HG03354 (cell line): ENCODE measurements at regions not wholly inside any gene's neighbourhood (a gene's known extent, or its start where the extent isn't known, plus 50 kb on each side); places are given as distances from the start of the nearest gene placed in this dataset.

Source experiments
- ATAC-seq: cut with Tn5 transposase; IDR thresholded peaks from one replicate; pipeline ENCODE4 v1.9.1; 2021; ENCODE audit warnings: mild to moderate bottlenecking; ENCODE audit not compliant: unreplicated experiment, poor library complexity, severe bottlenecking

GRCh38 chr10:8962249-8962648 lies 907.8 kb downstream of the GATA3 start:
- ATAC-seq, result no peak

DNA sequence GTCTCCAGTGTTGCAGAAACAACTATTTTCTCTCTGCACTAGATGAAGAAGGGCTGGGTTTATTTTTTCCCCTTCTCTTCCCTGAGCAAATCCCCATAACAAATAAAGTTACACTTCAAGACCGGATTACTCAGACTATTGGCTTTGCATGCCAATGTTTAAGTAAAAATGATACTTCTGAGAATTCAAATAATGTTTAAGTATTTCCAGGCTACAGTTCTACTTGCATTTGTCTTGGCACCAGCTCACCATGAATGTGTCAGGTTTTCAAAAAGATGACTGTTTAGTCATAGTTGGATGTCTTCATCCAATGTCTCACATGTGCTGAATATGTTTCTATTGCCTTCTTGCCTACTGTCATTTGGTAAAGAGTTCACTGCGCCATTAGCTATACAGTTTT lies 912.6 kb downstream of the GATA3 start:
- no peak for ATAC-seq

DNA sequence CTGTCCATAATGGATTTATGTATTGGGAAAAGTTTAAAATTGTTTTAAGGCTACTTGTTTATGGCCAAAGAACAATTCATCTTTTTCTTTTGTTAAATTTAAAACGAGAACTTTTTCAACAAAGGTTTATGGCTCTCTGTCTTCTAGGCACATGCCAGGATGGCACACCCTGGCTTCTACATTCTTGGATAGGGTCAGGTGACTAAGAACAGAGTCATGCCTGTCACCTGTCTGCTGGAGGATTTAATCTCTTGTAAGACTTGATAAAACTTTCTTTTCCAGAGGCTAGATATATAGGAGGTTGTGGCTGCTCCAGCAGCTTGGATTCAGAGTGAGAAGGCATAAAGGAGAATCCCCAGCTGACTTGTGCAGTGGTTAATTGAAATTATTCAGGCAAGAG lies 915.4 kb downstream of the GATA3 start:
- ATAC-seq, result no peak

DNA sequence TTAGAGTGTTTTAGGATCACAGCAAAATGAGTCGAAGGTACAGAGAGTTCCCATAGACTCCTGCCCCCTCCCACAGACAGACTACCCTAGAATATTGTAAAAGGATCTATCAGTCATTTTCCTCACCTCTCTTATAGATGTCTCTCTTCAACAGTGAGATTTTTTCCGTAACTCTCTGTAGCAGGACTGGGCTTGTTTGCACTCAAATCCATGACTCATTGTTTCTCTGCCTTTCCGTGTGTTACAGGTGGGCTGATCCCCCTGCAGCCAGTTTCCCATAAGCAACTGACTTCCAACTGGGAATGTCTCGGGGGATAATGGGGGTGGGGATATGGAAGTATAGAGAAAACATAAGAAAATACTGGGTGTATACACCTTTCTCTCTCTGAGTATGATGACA lies 921.0 kb downstream of the GATA3 start:
- ATAC-seq, result no peak

DNA sequence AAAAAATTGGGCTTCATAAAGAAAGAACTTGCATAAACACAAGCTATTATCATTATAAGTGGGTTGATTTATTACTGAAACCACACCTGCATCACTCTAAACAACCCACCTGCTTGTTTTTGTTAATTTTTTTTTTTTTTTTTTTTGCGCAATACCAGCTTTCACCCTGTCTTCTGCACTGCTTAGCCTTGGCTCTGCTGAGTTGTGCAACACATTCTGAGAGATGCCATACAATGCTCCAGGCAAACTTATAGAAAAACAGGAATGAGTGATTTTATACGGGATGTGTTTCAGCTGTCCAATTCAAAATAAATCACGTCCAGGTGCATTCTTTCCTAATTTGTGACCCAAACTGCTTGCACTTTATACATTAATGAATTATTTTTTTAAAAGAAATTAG lies 923.6 kb downstream of the GATA3 start:
- no peak for ATAC-seq

DNA sequence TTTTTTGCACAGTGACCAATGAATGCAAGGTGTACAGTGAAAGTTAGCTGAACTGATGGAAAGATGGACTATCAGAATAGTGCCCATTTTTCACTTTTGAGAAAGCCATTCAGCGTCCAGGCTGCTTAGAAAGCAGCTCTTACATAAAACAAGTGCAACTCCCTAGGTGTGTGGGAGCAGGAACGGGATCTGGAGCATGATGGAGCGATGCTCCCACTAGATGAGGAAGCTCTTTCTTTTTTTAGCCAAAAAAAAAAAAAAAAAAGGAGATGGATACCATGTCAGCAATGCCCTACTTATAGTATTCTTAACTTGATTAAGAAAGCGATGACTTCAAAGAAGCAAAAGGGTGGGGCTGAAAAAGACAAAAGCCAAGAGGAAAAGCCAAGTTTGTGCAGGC lies 925.5 kb downstream of the GATA3 start:
- no peak for ATAC-seq

- ATAC-seq, result no peak
These were observed 926.8 kb downstream of the GATA3 start for GRCh38 chr10:8981277-8981676.

DNA sequence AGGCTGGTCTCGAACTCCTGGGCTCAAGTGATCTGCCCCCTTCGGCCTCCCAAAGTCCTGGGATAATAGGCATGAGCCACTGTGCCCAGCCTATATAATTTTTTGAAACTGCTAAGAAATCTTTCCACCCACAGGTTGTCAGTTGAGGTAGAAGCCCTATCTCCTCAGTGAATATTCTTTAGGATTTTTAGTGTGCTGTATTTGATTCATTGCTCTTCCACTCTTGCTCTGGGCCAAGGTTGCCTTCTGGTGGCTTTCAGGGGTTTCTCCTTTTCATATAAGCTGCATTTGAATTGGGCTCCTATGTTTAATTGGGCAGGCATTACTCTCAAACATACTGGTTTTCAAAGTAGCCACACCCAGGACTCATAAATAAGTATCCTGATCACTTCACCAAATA lies 931.2 kb downstream of the GATA3 start:
- ATAC-seq, result no peak

GRCh38 chr10:8986975-8987374 lies 932.5 kb downstream of the GATA3 start:
- ATAC-seq, result no peak

DNA sequence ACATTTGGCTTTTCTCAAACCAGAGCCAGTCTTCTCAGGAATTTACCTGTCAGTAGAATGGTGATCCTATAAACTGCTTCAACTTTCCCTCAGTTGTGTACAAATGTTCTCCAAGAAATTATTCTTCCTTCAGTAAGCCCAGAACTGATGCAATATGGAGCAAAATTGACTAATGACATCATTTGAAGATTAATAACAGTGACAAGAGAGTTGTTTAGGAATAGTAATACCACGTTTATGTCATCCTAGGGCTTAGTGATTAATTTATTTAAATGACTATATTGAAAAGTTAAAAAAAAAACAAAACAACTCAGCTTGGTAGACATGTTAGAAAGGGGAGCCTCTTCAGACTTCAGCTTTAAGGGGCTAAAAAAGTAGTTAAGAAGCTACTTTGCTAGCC lies 933.2 kb downstream of the GATA3 start:
- ATAC-seq, result no peak

DNA sequence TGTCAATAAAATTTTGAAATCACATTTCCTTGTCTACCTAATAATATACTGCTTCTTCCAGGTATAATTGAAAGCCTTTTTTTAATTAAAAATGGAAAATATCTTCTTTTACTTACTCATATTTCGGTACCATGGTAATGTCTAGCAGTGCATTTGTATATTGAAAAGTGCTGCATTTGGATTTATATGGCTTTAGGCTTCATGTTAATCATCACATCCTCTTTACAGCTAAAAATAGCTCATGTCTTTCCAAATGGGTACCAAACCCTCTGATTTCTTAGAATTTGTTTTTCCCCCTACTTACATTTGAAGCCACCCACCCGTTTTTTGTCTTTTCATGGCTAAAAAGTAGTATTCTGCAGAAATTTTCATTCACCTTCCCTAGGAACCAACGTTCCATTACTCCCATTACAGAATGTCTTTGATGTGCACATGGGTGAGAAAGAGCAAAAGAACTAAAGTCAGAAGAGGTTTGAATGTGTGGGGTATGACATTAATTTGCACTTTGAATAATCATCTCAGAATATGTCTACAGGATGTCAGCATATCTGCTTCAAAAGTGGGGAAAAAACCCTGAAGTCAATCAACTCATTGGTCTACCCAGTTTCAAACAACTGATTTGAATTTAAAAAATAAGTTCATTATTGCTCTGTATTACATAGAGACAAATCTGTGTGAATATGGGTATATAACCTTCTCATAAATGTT lies 935.9 kb downstream of the GATA3 start:
- ATAC-seq, result no peak

GRCh38 chr10:8992009-8992408 lies 937.5 kb downstream of the GATA3 start:
- no peak for ATAC-seq

DNA sequence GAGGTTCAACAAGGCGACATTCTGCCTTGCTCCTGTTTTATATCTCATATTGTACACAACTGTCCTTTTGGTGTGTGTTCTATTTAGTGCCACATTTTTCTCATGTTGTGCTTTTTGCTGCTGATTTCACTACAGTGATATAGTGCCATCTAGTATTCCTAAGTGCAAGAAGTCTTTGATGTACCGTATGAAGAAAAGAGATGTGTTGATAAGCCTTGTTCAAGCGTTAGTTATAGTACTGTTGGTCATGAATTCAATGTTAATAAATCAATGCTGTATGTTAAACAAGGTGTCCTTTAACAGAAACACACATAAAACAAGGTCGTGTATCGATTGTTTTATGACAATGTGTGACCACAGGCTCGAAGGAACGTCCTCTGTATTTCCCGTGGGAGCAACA lies 939.4 kb downstream of the GATA3 start:
- ATAC-seq, result no peak

GRCh38 chr10:8998751-8999150 lies 944.3 kb downstream of the GATA3 start:
- ATAC-seq, result no peak

GRCh38 chr10:9003122-9003521 lies 948.6 kb downstream of the GATA3 start:
- no peak for ATAC-seq

GRCh38 chr10:9004736-9005135 lies 950.2 kb downstream of the GATA3 start:
- no peak for ATAC-seq

- ATAC-seq, result no peak
These were observed 955.0 kb downstream of the GATA3 start for GRCh38 chr10:9009505-9009904.

DNA sequence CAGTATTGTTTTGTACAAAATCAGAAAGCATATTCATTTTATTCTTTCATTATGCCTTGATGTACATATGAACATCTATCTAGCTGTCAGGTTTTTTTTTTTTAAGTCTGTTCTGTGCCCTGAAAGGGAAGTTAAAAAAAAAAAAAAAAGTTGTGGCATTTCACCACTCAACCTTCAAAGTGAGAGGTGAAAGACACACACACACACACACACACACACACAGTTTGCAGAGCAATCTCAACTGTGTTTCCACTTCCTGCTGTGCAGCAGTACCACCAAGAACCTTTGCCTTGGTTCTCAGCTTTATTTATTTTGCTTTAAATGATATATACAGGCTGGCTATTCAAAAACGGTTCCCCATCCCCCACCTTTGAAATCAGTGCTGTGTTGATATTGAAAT lies 955.6 kb downstream of the GATA3 start:
- no peak for ATAC-seq

DNA sequence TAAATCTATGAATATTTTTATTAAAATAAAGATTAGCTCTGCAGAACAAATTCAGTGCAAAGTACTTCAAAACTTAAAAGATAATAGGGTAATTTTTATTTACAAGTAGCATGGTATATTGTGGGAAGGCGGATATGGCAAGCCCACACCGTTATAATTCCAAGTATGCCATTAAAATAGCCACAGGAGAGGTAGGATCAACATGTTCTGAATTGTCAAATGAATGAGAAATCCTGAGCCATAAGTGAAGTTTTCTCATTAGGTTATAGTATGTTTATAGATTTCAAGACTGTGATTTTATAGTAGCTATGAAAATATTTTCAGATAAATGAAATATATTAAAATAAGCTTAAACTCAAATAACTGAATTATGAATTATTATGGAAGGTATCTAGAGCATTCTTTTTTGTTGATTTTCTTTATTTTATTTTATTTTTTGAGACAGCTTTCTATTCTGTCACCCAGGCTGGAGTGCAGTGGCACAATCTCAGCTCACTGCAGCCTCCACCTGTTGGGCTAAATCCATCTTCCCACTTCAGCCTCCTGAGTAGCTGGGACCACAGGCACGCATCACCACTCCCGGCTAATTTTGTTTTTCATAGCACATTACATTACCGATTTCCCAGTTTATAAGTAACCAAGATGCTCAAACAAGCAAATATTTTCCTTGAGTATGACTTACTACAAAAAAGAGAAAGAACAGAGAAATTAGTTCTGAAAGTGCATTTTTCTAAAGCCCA lies 956.6 kb downstream of the GATA3 start:
- no peak for ATAC-seq

- ATAC-seq, result no peak
These were observed 957.8 kb downstream of the GATA3 start for GRCh38 chr10:9012312-9012711.

DNA sequence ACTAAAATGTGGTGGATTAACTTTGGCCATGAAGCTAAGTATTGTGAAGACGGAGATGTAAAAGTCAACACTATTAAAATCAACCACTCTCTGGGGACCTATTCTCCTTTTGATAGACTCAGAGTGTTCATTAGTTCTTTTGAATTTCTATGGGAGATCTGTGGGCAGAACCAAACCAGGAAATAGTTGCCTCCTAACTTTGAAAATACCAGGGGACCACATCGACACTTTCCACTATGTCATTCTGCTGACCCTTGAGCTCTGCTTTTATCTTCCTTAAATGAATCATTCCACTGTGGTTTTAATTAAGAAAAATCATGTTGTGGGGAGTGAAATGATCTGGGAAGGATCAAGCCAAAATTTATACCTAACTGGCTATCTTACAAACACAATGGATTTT lies 960.5 kb downstream of the GATA3 start:
- ATAC-seq, result no peak

DNA sequence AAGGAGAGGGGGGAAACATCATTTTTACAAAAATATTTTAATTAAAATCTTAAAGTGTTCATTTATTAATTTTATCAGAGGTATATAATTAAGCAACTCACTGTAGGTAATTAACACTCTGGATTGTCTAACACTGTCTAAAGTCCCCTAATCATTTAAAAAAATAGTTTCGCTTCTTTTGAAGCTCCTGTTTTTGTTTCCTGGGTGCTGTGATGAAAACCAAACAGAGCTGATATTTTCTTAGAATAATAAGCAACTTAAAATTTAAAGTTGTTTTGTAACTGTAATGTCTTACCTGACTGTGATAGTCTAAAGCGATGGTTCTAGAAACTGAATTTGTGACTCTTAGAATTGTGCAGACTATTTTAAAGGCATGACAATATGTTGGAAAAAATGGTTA lies 961.0 kb downstream of the GATA3 start:
- ATAC-seq, result no peak
